Tibial nerve (tissue), 4 donors: ENCODE measurements at regions not wholly inside any gene's neighbourhood (a gene's known extent, or its start where the extent isn't known, plus 50 kb on each side); places are given as distances from the start of the nearest gene placed in this dataset.

Source experiments
- DNase-seq, 2 donors: peaks; one replicate each; pipeline ENCODE4 v3.0.0-alpha.2; 2019; ENCODE audit warnings: low spot score in 2 of 2
- H3K27ac ChIP-seq, 4 donors: fragments of 200-600 bp; sonication (generic) in 3 of 4; one replicate each; pipeline ENCODE4 v1.5.1; 2017 to 2019; ENCODE audit warnings: mild to moderate bottlenecking in 1 of 4
- H3K27me3 ChIP-seq, 2 donors: fragments of 200-600 bp; sonication (generic) in 1 of 2; one replicate each; pipeline versions ENCODE4 v1.5.1 to v1.6.0; 2017 to 2019
- H3K36me3 ChIP-seq, 3 donors: fragments of 200-600 bp; sonication (generic); one replicate each; pipeline ENCODE4 v1.5.1; 2018 to 2019
- H3K4me1 ChIP-seq, 4 donors: fragments of 200-600 bp; sonication (generic) in 3 of 4; one replicate each; pipeline ENCODE4 v1.5.1; 2017 to 2019
- H3K4me3 ChIP-seq, 4 donors: fragments of 200-600 bp; sonication (generic) in 3 of 4; one replicate each; pipeline ENCODE4 v1.5.1; 2017 to 2019; ENCODE audit warnings: mild to moderate bottlenecking in 1 of 4, moderate library complexity in 1 of 4
- H3K9me3 ChIP-seq, 4 donors: fragments of 200-600 bp; sonication (generic) in 3 of 4; one replicate each; pipeline ENCODE4 v1.5.1; 2017 to 2019
- CTCF ChIP-seq, 5 experiments: fragments of 200-600 bp in 3 of 5; fragments of 450-650 bp in 2 of 5; sonication (generic) in 3 of 5; IDR thresholded peaks; one replicate each; pipeline ENCODE4 v1.5.1; 2016 to 2019; ENCODE audit warnings: antibody characterized with exemption in 5 of 5, mild to moderate bottlenecking in 3 of 5, moderate library complexity in 2 of 5
- EP300 ChIP-seq, 2 donors: sonication (generic); formaldehyde crosslinking; IDR thresholded peaks; one replicate each; pipeline ENCODE4 v1.6.1; 2017; ENCODE audit warnings: antibody characterized with exemption in 2 of 2, mild to moderate bottlenecking in 1 of 2
- POLR2A ChIP-seq, 2 donors: fragments of 450-650 bp; IDR thresholded peaks; one replicate each; pipeline ENCODE4 v1.6.1; 2017; ENCODE audit warnings: antibody characterized with exemption in 2 of 2, mild to moderate bottlenecking in 2 of 2, moderate library complexity in 2 of 2
- WGBS, 2 donors: methylation state at CpG; one replicate each; pipeline ENCODE4 v1.1.5; 2018; 5-methylcytosine and 5-hydroxymethylcytosine counted together

GRCh38 chr1:96478228-96478627 is 243.4 kb upstream of the PTBP2 start:
- no peak for DNase-seq
- Histone ChIP-seq H3K27me3 (no peaks in the 10 kb centered on the region), H3K36me3 (no peaks in the 10 kb centered on the region), H3K4me1 (peaks cover 0 to 3% (median 0%) of the 10 kb centered on the region in 4 donors), H3K27ac (no peak overlapping the region), H3K9me3 (no peaks in the 10 kb centered on the region), H3K4me3 (no peak overlapping the region)
- 83 to 84% methylated on average over 4 of the region's 4 CpGs for WGBS, 2 donors
- TF ChIP-seq POLR2A (IDR thresholded peaks at IDR 0.05) (no peak), CTCF (IDR thresholded peaks at IDR 0.05) (no peak), EP300 (IDR thresholded peaks at IDR 0.05) (no peak)

GRCh38 chr1:96481409-96481808 is 240.2 kb upstream of the PTBP2 start:
- peaks cover 0 to 3% (median 0%) of the 10 kb centered on the region in 4 donors for H3K4me1 ChIP-seq
- DNase-seq = no peak
- H3K27ac ChIP-seq = no peak overlapping the region
- H3K36me3 ChIP-seq = no peaks in the 10 kb centered on the region
- H3K4me3 ChIP-seq = no peak overlapping the region
- H3K9me3 ChIP-seq = no peaks in the 10 kb centered on the region
- TF ChIP-seq CTCF (IDR thresholded peaks at IDR 0.05) (no peak), EP300 (IDR thresholded peaks at IDR 0.05) (no peak), POLR2A (IDR thresholded peaks at IDR 0.05) (no peak)
- 72 to 74% methylated on average over 2 of the region's 2 CpGs for WGBS, 2 donors
- H3K27me3 ChIP-seq = no peaks in the 10 kb centered on the region

- H3K4me3 ChIP-seq = peak overlapping the region in 1 of 4 donors; percentile 13
- WGBS, 2 donors = 38 to 59% methylated on average over 4 of the region's 4 CpGs
- peaks cover 0 to 12% (median 0%) of the 10 kb centered on the region in 4 donors for H3K4me1 ChIP-seq
- no peak overlapping the region for H3K27ac ChIP-seq
- no peaks in the 10 kb centered on the region for H3K9me3 ChIP-seq
- H3K36me3 ChIP-seq = no peaks in the 10 kb centered on the region
- DNase-seq = no peak
- TF ChIP-seq CTCF (IDR thresholded peaks at IDR 0.05) = no peak
- TF ChIP-seq EP300 (IDR thresholded peaks at IDR 0.05) = no peak
- no peak for TF ChIP-seq POLR2A (IDR thresholded peaks at IDR 0.05)
- no peaks in the 10 kb centered on the region for H3K27me3 ChIP-seq
Observed at GRCh38 chr1:96482616-96483015, 239.0 kb upstream of the PTBP2 start.

- no peaks in the 10 kb centered on the region for H3K27me3 ChIP-seq
- 34 to 35% methylated on average over 3 of the region's 3 CpGs for WGBS, 2 donors
- no peak for DNase-seq
- peak overlapping the region in 1 of 4 donors; percentile 12 for H3K4me3 ChIP-seq
- no peaks in the 10 kb centered on the region for H3K9me3 ChIP-seq
- peak overlapping the region in 2 of 4 donors; percentile 13 to 61 for H3K27ac ChIP-seq
- H3K36me3 ChIP-seq = no peaks in the 10 kb centered on the region
- H3K4me1 ChIP-seq = peaks cover 0 to 12% (median 2%) of the 10 kb centered on the region in 4 donors
- no peak for TF ChIP-seq CTCF (IDR thresholded peaks at IDR 0.05)
- TF ChIP-seq POLR2A (IDR thresholded peaks at IDR 0.05) = no peak
- TF ChIP-seq EP300 (IDR thresholded peaks at IDR 0.05) = no peak
Observed at GRCh38 chr1:96487394-96487793, 234.2 kb upstream of the PTBP2 start.

GRCh38 chr1:96487971-96488370 is 233.6 kb upstream of the PTBP2 start:
- Histone ChIP-seq H3K4me3 (no peak overlapping the region), H3K4me1 (peaks cover 0 to 12% (median 2%) of the 10 kb centered on the region in 4 donors), H3K36me3 (no peaks in the 10 kb centered on the region), H3K27me3 (no peaks in the 10 kb centered on the region), H3K27ac (peak overlapping the region in 2 of 4 donors; percentile 51 to 61), H3K9me3 (no peaks in the 10 kb centered on the region)
- TF ChIP-seq CTCF (IDR thresholded peaks at IDR 0.05) = no peak
- TF ChIP-seq EP300 (IDR thresholded peaks at IDR 0.05) = peak in 1 of 2 donors; percentile 41
- peak in 1 of 2 donors; percentile 13 for DNase-seq
- WGBS, 2 donors = 46 to 55% methylated on average over 5 of the region's 5 CpGs
